GM23338 (cell line): ENCODE measurements at regions not wholly inside any gene's neighbourhood (a gene's known extent, or its start where the extent isn't known, plus 50 kb on each side); places are given as distances from the start of the nearest gene placed in this dataset.

Source experiments
- ATAC-seq: fragments of 200-7000 bp; cut with Tn5 transposase; 3 replicates; pipeline ENCODE4 v1.9.1; 2020
- DNase-seq: peaks from one replicate; pipeline ENCODE4 v3.0.0-alpha.2; 2015; ENCODE audit warnings: low spot score
- H2AFZ ChIP-seq: fragments of 200-600 bp; sonication (generic); 2 replicates; pipeline ENCODE4 v1.8.0; 2016; ENCODE audit warnings: antibody characterized with exemption, mild to moderate bottlenecking, moderate library complexity
- H3F3A ChIP-seq: fragments of 200-600 bp; sonication (generic); replicated peaks from 2 replicates; pipeline ENCODE4 v1.8.0; 2017; ENCODE audit warnings: antibody characterized with exemption, mixed run types, low read depth
- H3K27ac ChIP-seq: fragments of 200-600 bp; sonication (generic); 2 replicates; pipeline ENCODE4 v1.6.1; 2016; ENCODE audit warnings: low read depth
- H3K27me3 ChIP-seq: fragments of 200-600 bp; sonication (generic); 2 replicates; pipeline ENCODE4 v1.8.0; 2016; ENCODE audit warnings: mild to moderate bottlenecking, mixed run types, moderate library complexity; ENCODE audit not compliant: insufficient read depth
- H3K36me3 ChIP-seq: fragments of 200-600 bp; sonication (generic); 2 replicates; pipeline ENCODE4 v1.8.0; 2016; ENCODE audit warnings: mild to moderate bottlenecking; ENCODE audit not compliant: insufficient read depth
- H3K4me1 ChIP-seq: fragments of 200-600 bp; sonication (generic); 2 replicates; pipeline ENCODE4 v1.8.0; 2016; ENCODE audit warnings: mild to moderate bottlenecking, moderate library complexity; ENCODE audit not compliant: insufficient read depth
- H3K4me2 ChIP-seq: fragments of 200-600 bp; sonication (generic); 2 replicates; pipeline ENCODE4 v1.7.1; 2017; ENCODE audit warnings: mixed run types
- H3K4me3 ChIP-seq: fragments of 200-600 bp; sonication (generic); 2 replicates; pipeline ENCODE4 v1.6.1; 2016; ENCODE audit warnings: mixed run types
- H3K79me2 ChIP-seq: fragments of 200-600 bp; sonication (generic); replicated peaks from 2 replicates; pipeline ENCODE4 v1.8.0; 2017; ENCODE audit warnings: mild to moderate bottlenecking; ENCODE audit not compliant: insufficient read depth
- H3K9me2 ChIP-seq: fragments of 200-600 bp; sonication (generic); 2 replicates; pipeline ENCODE4 v1.8.0; 2017; ENCODE audit not compliant: insufficient read depth
- H4K20me1 ChIP-seq: fragments of 200-600 bp; sonication (generic); replicated peaks from 2 replicates; pipeline ENCODE4 v1.8.0; 2017; ENCODE audit warnings: mild to moderate bottlenecking; ENCODE audit not compliant: insufficient read depth
- H3K27ac Mint-ChIP-seq: 2 replicates; pipeline ENCODE4 v1.8.0; 2020; ENCODE audit warnings: inconsistent platforms, mild to moderate bottlenecking, moderate library complexity, mixed read lengths
- H3K27me3 Mint-ChIP-seq: 3 replicates; pipeline ENCODE4 v1.8.0; 2022; ENCODE audit warnings: low read depth, mild to moderate bottlenecking, moderate library complexity, mixed read lengths, inconsistent platforms; ENCODE audit not compliant: insufficient read depth, poor library complexity
- H3K36me3 Mint-ChIP-seq: 3 replicates; pipeline ENCODE4 v1.8.0; 2021; ENCODE audit warnings: low read depth, mild to moderate bottlenecking, inconsistent platforms, moderate library complexity, mixed read lengths
- H3K4me1 Mint-ChIP-seq: 3 replicates; pipeline ENCODE4 v1.8.0; 2020; ENCODE audit warnings: mild to moderate bottlenecking, inconsistent platforms, mixed read lengths
- H3K4me3 Mint-ChIP-seq: 3 replicates; pipeline ENCODE4 v1.8.0; 2021; ENCODE audit warnings: moderate library complexity, mild to moderate bottlenecking, inconsistent platforms, mixed read lengths
- H3K9me3 Mint-ChIP-seq: 3 replicates; pipeline ENCODE4 v1.8.0; 2020; ENCODE audit warnings: moderate library complexity, mild to moderate bottlenecking, inconsistent platforms, mixed read lengths
- CREB1 ChIP-seq: fragments of 250-450 bp; sonication (Bioruptor Pico); IDR thresholded peaks from 2 replicates; pipeline ENCODE4 v1.5.0; 2020; ENCODE audit warnings: low read depth, mild to moderate bottlenecking, moderate library complexity
- CTCF ChIP-seq, 2 experiments: fragments of 200-600 bp in 1 of 2; sonication (generic) in 1 of 2; conservative IDR thresholded peaks; 2 replicates each; pipeline versions ENCODE4 v1.5.1 to v1.6.1; 2016 to 2017; ENCODE audit warnings: antibody characterized with exemption in 2 of 2, low read depth in 2 of 2, mild to moderate bottlenecking in 2 of 2, moderate library complexity in 1 of 2
- EZH2 ChIP-seq: fragments of 200-600 bp; sonication (generic); IDR thresholded peaks from one replicate; pipeline ENCODE4 v1.8.0; 2017; ENCODE audit warnings: antibody characterized with exemption, mild to moderate bottlenecking, low read depth; ENCODE audit not compliant: unreplicated experiment
- EZH2phosphoT487 ChIP-seq: fragments of 200-600 bp; sonication (generic); IDR thresholded peaks from one replicate; pipeline ENCODE4 v1.8.1; 2018; ENCODE audit warnings: antibody characterized with exemption; ENCODE audit not compliant: unreplicated experiment
- JUNB ChIP-seq: IDR thresholded peaks from one replicate; pipeline ENCODE4 v1.6.1; 2016; ENCODE audit warnings: antibody characterized with exemption; ENCODE audit not compliant: unreplicated experiment
- NANOG ChIP-seq: IDR thresholded peaks from 2 replicates; pipeline ENCODE4 v1.6.1; 2016; ENCODE audit warnings: antibody characterized with exemption, borderline replicate concordance
- POLR2AphosphoS5 ChIP-seq: IDR thresholded peaks from 2 replicates; pipeline ENCODE4 v1.6.1; 2016; ENCODE audit warnings: antibody characterized with exemption, low read depth
- STAT1 ChIP-seq: IDR thresholded peaks from one replicate; pipeline ENCODE4 v1.6.1; 2016; ENCODE audit warnings: antibody characterized with exemption; ENCODE audit not compliant: unreplicated experiment
- ZNF114 ChIP-seq: fragments of 250-450 bp; sonication (Bioruptor Pico); IDR thresholded peaks from 2 replicates; pipeline ENCODE4 v1.5.0; 2020; ENCODE audit warnings: mild to moderate bottlenecking, moderate library complexity
- ZNF331 ChIP-seq: fragments of 250-450 bp; sonication (Bioruptor Pico); IDR thresholded peaks from 2 replicates; pipeline ENCODE4 v1.5.0; 2020; ENCODE audit warnings: low read depth, mild to moderate bottlenecking, moderate library complexity
- TF ChIP-seq, protein P1 (sequence below): IDR thresholded peaks from 2 replicates; pipeline ENCODE4 v1.6.1; 2016; ENCODE audit warnings: antibody characterized with exemption
- TF ChIP-seq, protein P2 (sequence below): fragments of 250-450 bp; sonication (Bioruptor Pico); IDR thresholded peaks from 2 replicates; pipeline ENCODE4 v1.5.0; 2020; ENCODE audit warnings: mild to moderate bottlenecking, moderate library complexity
- TF ChIP-seq, protein P3 (sequence below): IDR thresholded peaks from one replicate; pipeline ENCODE4 v1.6.1; 2018; ENCODE audit warnings: antibody characterized with exemption; ENCODE audit not compliant: unreplicated experiment

DNA sequence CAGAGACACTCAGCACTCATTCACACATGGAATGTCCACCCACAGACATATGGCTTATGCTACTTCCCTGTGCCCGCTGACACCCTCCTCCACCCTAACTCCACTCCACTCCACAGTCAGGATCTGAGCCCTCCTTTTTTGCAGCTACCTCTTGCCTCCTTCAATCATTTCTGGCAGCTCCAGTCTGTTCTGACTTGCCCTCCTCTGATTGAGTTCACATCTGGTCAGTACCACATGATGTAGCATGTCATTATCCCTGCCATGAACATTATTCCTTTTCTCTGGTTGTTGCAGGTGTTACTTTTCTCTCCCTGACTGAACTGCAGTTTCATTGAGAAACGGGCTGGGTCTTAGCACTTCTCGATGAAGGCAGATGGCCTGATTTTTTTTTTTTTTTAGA is 130.1 kb upstream of the EGR2 start:
- Histone ChIP-seq H3K9me2 (no peaks in the 10 kb centered on the region), H3K4me2 (no peak overlapping the region), H3K4me3 (no peak overlapping the region), H2AFZ (no peak overlapping the region), H3K27me3 (no peaks in the 10 kb centered on the region), H3K36me3 (no peaks in the 10 kb centered on the region), H3K27ac (no peak overlapping the region), H3K4me1 (no peaks in the 10 kb centered on the region), H4K20me1 (no peaks in the 10 kb centered on the region), H3F3A (no peaks in the 10 kb centered on the region), H3K79me2 (no peaks in the 10 kb centered on the region)
- Mint-ChIP-seq H3K4me3 (no peak overlapping the region), H3K36me3 (peaks cover 26% of the 10 kb centered on the region; the same call in 2 of the 3 replicates), H3K9me3 (peaks cover 40% of the 10 kb centered on the region), H3K4me1 (no peaks in the 10 kb centered on the region), H3K27me3 (no peaks in the 10 kb centered on the region), H3K27ac (no peak overlapping the region)
- no peak for DNase-seq
- no peak for ATAC-seq
- no peak for TF ChIP-seq CREB1 (CRISPR knock-in tag)
- no peak for TF ChIP-seq ZNF331 (CRISPR knock-in tag)
- TF ChIP-seq, protein P1, sequence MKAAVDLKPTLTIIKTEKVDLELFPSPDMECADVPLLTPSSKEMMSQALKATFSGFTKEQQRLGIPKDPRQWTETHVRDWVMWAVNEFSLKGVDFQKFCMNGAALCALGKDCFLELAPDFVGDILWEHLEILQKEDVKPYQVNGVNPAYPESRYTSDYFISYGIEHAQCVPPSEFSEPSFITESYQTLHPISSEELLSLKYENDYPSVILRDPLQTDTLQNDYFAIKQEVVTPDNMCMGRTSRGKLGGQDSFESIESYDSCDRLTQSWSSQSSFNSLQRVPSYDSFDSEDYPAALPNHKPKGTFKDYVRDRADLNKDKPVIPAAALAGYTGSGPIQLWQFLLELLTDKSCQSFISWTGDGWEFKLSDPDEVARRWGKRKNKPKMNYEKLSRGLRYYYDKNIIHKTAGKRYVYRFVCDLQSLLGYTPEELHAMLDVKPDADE = no peak
- TF ChIP-seq CTCF (conservative IDR thresholded peaks at IDR 0.05; ENCODE audit: low read depth in 2 of 2) = no peak
- TF ChIP-seq, protein P2, sequence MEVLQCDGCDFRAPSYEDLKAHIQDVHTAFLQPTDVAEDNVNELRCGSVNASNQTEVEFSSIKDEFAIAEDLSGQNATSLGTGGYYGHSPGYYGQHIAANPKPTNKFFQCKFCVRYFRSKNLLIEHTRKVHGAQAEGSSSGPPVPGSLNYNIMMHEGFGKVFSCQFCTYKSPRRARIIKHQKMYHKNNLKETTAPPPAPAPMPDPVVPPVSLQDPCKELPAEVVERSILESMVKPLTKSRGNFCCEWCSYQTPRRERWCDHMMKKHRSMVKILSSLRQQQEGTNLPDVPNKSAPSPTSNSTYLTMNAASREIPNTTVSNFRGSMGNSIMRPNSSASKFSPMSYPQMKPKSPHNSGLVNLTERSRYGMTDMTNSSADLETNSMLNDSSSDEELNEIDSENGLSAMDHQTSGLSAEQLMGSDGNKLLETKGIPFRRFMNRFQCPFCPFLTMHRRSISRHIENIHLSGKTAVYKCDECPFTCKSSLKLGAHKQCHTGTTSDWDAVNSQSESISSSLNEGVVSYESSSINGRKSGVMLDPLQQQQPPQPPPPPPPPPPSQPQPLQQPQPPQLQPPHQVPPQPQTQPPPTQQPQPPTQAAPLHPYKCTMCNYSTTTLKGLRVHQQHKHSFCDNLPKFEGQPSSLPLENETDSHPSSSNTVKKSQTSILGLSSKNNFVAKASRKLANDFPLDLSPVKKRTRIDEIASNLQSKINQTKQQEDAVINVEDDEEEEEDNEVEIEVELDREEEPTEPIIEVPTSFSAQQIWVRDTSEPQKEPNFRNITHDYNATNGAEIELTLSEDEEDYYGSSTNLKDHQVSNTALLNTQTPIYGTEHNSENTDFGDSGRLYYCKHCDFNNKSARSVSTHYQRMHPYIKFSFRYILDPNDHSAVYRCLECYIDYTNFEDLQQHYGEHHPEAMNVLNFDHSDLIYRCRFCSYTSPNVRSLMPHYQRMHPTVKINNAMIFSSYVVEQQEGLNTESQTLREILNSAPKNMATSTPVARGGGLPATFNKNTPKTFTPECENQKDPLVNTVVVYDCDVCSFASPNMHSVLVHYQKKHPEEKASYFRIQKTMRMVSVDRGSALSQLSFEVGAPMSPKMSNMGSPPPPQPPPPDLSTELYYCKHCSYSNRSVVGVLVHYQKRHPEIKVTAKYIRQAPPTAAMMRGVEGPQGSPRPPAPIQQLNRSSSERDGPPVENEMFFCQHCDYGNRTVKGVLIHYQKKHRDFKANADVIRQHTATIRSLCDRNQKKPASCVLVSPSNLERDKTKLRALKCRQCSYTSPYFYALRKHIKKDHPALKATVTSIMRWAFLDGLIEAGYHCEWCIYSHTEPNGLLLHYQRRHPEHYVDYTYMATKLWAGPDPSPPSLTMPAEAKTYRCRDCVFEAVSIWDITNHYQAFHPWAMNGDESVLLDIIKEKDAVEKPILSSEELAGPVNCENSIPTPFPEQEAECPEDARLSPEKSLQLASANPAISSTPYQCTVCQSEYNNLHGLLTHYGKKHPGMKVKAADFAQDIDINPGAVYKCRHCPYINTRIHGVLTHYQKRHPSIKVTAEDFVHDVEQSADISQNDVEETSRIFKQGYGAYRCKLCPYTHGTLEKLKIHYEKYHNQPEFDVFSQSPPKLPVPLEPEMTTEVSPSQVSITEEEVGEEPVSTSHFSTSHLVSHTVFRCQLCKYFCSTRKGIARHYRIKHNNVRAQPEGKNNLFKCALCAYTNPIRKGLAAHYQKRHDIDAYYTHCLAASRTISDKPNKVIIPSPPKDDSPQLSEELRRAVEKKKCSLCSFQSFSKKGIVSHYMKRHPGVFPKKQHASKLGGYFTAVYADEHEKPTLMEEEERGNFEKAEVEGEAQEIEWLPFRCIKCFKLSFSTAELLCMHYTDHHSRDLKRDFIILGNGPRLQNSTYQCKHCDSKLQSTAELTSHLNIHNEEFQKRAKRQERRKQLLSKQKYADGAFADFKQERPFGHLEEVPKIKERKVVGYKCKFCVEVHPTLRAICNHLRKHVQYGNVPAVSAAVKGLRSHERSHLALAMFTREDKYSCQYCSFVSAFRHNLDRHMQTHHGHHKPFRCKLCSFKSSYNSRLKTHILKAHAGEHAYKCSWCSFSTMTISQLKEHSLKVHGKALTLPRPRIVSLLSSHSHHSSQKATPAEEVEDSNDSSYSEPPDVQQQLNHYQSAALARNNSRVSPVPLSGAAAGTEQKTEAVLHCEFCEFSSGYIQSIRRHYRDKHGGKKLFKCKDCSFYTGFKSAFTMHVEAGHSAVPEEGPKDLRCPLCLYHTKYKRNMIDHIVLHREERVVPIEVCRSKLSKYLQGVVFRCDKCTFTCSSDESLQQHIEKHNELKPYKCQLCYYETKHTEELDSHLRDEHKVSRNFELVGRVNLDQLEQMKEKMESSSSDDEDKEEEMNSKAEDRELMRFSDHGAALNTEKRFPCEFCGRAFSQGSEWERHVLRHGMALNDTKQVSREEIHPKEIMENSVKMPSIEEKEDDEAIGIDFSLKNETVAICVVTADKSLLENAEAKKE = no peak
- TF ChIP-seq POLR2AphosphoS5 = no peak
- no peak for TF ChIP-seq JUNB
- TF ChIP-seq ZNF114 (CRISPR knock-in tag) = no peak
- TF ChIP-seq STAT1 = no peak
- TF ChIP-seq, protein P3, sequence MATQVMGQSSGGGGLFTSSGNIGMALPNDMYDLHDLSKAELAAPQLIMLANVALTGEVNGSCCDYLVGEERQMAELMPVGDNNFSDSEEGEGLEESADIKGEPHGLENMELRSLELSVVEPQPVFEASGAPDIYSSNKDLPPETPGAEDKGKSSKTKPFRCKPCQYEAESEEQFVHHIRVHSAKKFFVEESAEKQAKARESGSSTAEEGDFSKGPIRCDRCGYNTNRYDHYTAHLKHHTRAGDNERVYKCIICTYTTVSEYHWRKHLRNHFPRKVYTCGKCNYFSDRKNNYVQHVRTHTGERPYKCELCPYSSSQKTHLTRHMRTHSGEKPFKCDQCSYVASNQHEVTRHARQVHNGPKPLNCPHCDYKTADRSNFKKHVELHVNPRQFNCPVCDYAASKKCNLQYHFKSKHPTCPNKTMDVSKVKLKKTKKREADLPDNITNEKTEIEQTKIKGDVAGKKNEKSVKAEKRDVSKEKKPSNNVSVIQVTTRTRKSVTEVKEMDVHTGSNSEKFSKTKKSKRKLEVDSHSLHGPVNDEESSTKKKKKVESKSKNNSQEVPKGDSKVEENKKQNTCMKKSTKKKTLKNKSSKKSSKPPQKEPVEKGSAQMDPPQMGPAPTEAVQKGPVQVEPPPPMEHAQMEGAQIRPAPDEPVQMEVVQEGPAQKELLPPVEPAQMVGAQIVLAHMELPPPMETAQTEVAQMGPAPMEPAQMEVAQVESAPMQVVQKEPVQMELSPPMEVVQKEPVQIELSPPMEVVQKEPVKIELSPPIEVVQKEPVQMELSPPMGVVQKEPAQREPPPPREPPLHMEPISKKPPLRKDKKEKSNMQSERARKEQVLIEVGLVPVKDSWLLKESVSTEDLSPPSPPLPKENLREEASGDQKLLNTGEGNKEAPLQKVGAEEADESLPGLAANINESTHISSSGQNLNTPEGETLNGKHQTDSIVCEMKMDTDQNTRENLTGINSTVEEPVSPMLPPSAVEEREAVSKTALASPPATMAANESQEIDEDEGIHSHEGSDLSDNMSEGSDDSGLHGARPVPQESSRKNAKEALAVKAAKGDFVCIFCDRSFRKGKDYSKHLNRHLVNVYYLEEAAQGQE = no peak
- no peak for TF ChIP-seq EZH2phosphoT487
- no peak for TF ChIP-seq NANOG
- TF ChIP-seq EZH2 = no peak
